ENCODE measurements at regions not wholly inside any gene's neighbourhood (a gene's known extent, or its start where the extent isn't known, plus 50 kb on each side); places are given as distances from the start of the nearest gene placed in this dataset.

GRCh38 chr4:110675426-110675825 is 52.5 kb upstream of the PITX2 start:
- no peak overlapping the region for H3K9ac ChIP-seq (ENCODE audit: low read length)
- H3K9me3 ChIP-seq (ENCODE audit: control insufficient read depth, insufficient read depth, low read depth, low read length), result no peaks in the 10 kb centered on the region
- no peaks in the 10 kb centered on the region for H3K27me3 ChIP-seq (ENCODE audit: control insufficient read depth, insufficient read depth, low read length)
- H3K4me1 ChIP-seq (ENCODE audit: control insufficient read depth, insufficient read depth, low read length), result peaks cover 2% of the 10 kb centered on the region
- no peak overlapping the region for H3K27ac ChIP-seq (ENCODE audit: low read depth, low read length)
- no peak overlapping the region for H3K4me3 ChIP-seq (ENCODE audit: low read depth, low read length)
- no peaks in the 10 kb centered on the region for H3K36me3 ChIP-seq (ENCODE audit: control insufficient read depth, insufficient read depth, low read length)

- H3K27me3 ChIP-seq (ENCODE audit: control insufficient read depth, insufficient read depth, low read length), result no peaks in the 10 kb centered on the region
- no peak overlapping the region for H3K4me3 ChIP-seq (ENCODE audit: low read depth, low read length)
- H3K9ac ChIP-seq (ENCODE audit: low read length), result no peak overlapping the region
- no peak overlapping the region for H3K27ac ChIP-seq (ENCODE audit: low read depth, low read length)
- no peaks in the 10 kb centered on the region for H3K9me3 ChIP-seq (ENCODE audit: control insufficient read depth, insufficient read depth, low read depth, low read length)
- peaks cover 5% of the 10 kb centered on the region for H3K4me1 ChIP-seq (ENCODE audit: control insufficient read depth, insufficient read depth, low read length)
- no peaks in the 10 kb centered on the region for H3K36me3 ChIP-seq (ENCODE audit: control insufficient read depth, insufficient read depth, low read length)
Observed at GRCh38 chr4:110676241-110676640, 53.4 kb upstream of the PITX2 start.

GRCh38 chr4:110678517-110679227 is 55.8 kb upstream of the PITX2 start:
- Histone ChIP-seq H3K27ac (ENCODE audit: low read depth, low read length) (no peak overlapping the region), H3K4me3 (ENCODE audit: low read depth, low read length) (no peak overlapping the region), H3K9ac (ENCODE audit: low read length) (no peak overlapping the region), H3K36me3 (ENCODE audit: control insufficient read depth, insufficient read depth, low read length) (no peaks in the 10 kb centered on the region), H3K27me3 (ENCODE audit: control insufficient read depth, insufficient read depth, low read length) (no peaks in the 10 kb centered on the region), H3K4me1 (ENCODE audit: control insufficient read depth, insufficient read depth, low read length) (peaks cover 5% of the 10 kb centered on the region), H3K9me3 (ENCODE audit: control insufficient read depth, insufficient read depth, low read depth, low read length) (no peaks in the 10 kb centered on the region)

GRCh38 chr4:110680265-110680664 is 57.4 kb upstream of the PITX2 start:
- H3K4me3 ChIP-seq (ENCODE audit: low read depth, low read length), result no peak overlapping the region
- H3K4me1 ChIP-seq (ENCODE audit: control insufficient read depth, insufficient read depth, low read length), result peaks cover 5% of the 10 kb centered on the region
- H3K9me3 ChIP-seq (ENCODE audit: control insufficient read depth, insufficient read depth, low read depth, low read length), result no peaks in the 10 kb centered on the region
- no peaks in the 10 kb centered on the region for H3K36me3 ChIP-seq (ENCODE audit: control insufficient read depth, insufficient read depth, low read length)
- H3K9ac ChIP-seq (ENCODE audit: low read length), result no peak overlapping the region
- no peak overlapping the region for H3K27ac ChIP-seq (ENCODE audit: low read depth, low read length)
- no peaks in the 10 kb centered on the region for H3K27me3 ChIP-seq (ENCODE audit: control insufficient read depth, insufficient read depth, low read length)

GRCh38 chr4:110681381-110681780 is 58.5 kb upstream of the PITX2 start:
- no peaks in the 10 kb centered on the region for H3K9me3 ChIP-seq (ENCODE audit: control insufficient read depth, insufficient read depth, low read depth, low read length)
- H3K9ac ChIP-seq (ENCODE audit: low read length), result no peak overlapping the region
- no peak overlapping the region for H3K4me3 ChIP-seq (ENCODE audit: low read depth, low read length)
- H3K4me1 ChIP-seq (ENCODE audit: control insufficient read depth, insufficient read depth, low read length), result peaks cover 5% of the 10 kb centered on the region
- no peak overlapping the region for H3K27ac ChIP-seq (ENCODE audit: low read depth, low read length)
- no peaks in the 10 kb centered on the region for H3K36me3 ChIP-seq (ENCODE audit: control insufficient read depth, insufficient read depth, low read length)
- no peaks in the 10 kb centered on the region for H3K27me3 ChIP-seq (ENCODE audit: control insufficient read depth, insufficient read depth, low read length)

- Histone ChIP-seq H3K4me3 (ENCODE audit: low read depth, low read length) (no peak overlapping the region), H3K27ac (ENCODE audit: low read depth, low read length) (no peak overlapping the region), H3K36me3 (ENCODE audit: control insufficient read depth, insufficient read depth, low read length) (no peaks in the 10 kb centered on the region), H3K9ac (ENCODE audit: low read length) (no peak overlapping the region), H3K4me1 (ENCODE audit: control insufficient read depth, insufficient read depth, low read length) (peaks cover 5% of the 10 kb centered on the region), H3K9me3 (ENCODE audit: control insufficient read depth, insufficient read depth, low read depth, low read length) (no peaks in the 10 kb centered on the region), H3K27me3 (ENCODE audit: control insufficient read depth, insufficient read depth, low read length) (no peaks in the 10 kb centered on the region)
Observed at GRCh38 chr4:110682311-110682710, 59.4 kb upstream of the PITX2 start.

GRCh38 chr4:110683601-110684000 is 60.7 kb upstream of the PITX2 start:
- H3K9ac ChIP-seq (ENCODE audit: low read length), result no peak overlapping the region
- peaks cover 5% of the 10 kb centered on the region for H3K4me1 ChIP-seq (ENCODE audit: control insufficient read depth, insufficient read depth, low read length)
- no peaks in the 10 kb centered on the region for H3K36me3 ChIP-seq (ENCODE audit: control insufficient read depth, insufficient read depth, low read length)
- no peak overlapping the region for H3K4me3 ChIP-seq (ENCODE audit: low read depth, low read length)
- H3K27me3 ChIP-seq (ENCODE audit: control insufficient read depth, insufficient read depth, low read length), result no peaks in the 10 kb centered on the region
- H3K27ac ChIP-seq (ENCODE audit: low read depth, low read length), result no peak overlapping the region
- H3K9me3 ChIP-seq (ENCODE audit: control insufficient read depth, insufficient read depth, low read depth, low read length), result no peaks in the 10 kb centered on the region

GRCh38 chr4:110702326-110702725 is 79.4 kb upstream of the PITX2 start:
- H3K27me3 ChIP-seq (ENCODE audit: control insufficient read depth, insufficient read depth, low read length), result no peaks in the 10 kb centered on the region
- H3K27ac ChIP-seq (ENCODE audit: low read depth, low read length), result no peak overlapping the region
- H3K36me3 ChIP-seq (ENCODE audit: control insufficient read depth, insufficient read depth, low read length), result no peaks in the 10 kb centered on the region
- no peak overlapping the region for H3K9ac ChIP-seq (ENCODE audit: low read length)
- no peak overlapping the region for H3K4me3 ChIP-seq (ENCODE audit: low read depth, low read length)
- H3K9me3 ChIP-seq (ENCODE audit: control insufficient read depth, insufficient read depth, low read depth, low read length), result no peaks in the 10 kb centered on the region
- H3K4me1 ChIP-seq (ENCODE audit: control insufficient read depth, insufficient read depth, low read length), result no peaks in the 10 kb centered on the region

- Histone ChIP-seq H3K27ac (ENCODE audit: low read depth, low read length) (no peak overlapping the region), H3K36me3 (ENCODE audit: control insufficient read depth, insufficient read depth, low read length) (no peaks in the 10 kb centered on the region), H3K9me3 (ENCODE audit: control insufficient read depth, insufficient read depth, low read depth, low read length) (no peaks in the 10 kb centered on the region), H3K4me1 (ENCODE audit: control insufficient read depth, insufficient read depth, low read length) (no peaks in the 10 kb centered on the region), H3K27me3 (ENCODE audit: control insufficient read depth, insufficient read depth, low read length) (no peaks in the 10 kb centered on the region), H3K4me3 (ENCODE audit: low read depth, low read length) (no peak overlapping the region), H3K9ac (ENCODE audit: low read length) (no peak overlapping the region)
Observed at GRCh38 chr4:110704748-110705439, 82.0 kb upstream of the PITX2 start.

GRCh38 chr4:110705440-110705782 is 82.5 kb upstream of the PITX2 start:
- Histone ChIP-seq H3K36me3 (ENCODE audit: control insufficient read depth, insufficient read depth, low read length) (no peaks in the 10 kb centered on the region), H3K27me3 (ENCODE audit: control insufficient read depth, insufficient read depth, low read length) (no peaks in the 10 kb centered on the region), H3K9ac (ENCODE audit: low read length) (no peak overlapping the region), H3K4me3 (ENCODE audit: low read depth, low read length) (no peak overlapping the region), H3K4me1 (ENCODE audit: control insufficient read depth, insufficient read depth, low read length) (no peaks in the 10 kb centered on the region), H3K9me3 (ENCODE audit: control insufficient read depth, insufficient read depth, low read depth, low read length) (no peaks in the 10 kb centered on the region), H3K27ac (ENCODE audit: low read depth, low read length) (no peak overlapping the region)

- H3K4me1 ChIP-seq (ENCODE audit: control insufficient read depth, insufficient read depth, low read length), result no peaks in the 10 kb centered on the region
- H3K9me3 ChIP-seq (ENCODE audit: control insufficient read depth, insufficient read depth, low read depth, low read length), result no peaks in the 10 kb centered on the region
- no peak overlapping the region for H3K9ac ChIP-seq (ENCODE audit: low read length)
- no peak overlapping the region for H3K4me3 ChIP-seq (ENCODE audit: low read depth, low read length)
- no peaks in the 10 kb centered on the region for H3K36me3 ChIP-seq (ENCODE audit: control insufficient read depth, insufficient read depth, low read length)
- no peak overlapping the region for H3K27ac ChIP-seq (ENCODE audit: low read depth, low read length)
- no peaks in the 10 kb centered on the region for H3K27me3 ChIP-seq (ENCODE audit: control insufficient read depth, insufficient read depth, low read length)
Observed at GRCh38 chr4:110710070-110710469, 87.2 kb upstream of the PITX2 start.
